Smooth muscle cell (in vitro differentiated cells): ENCODE measurements at regions not wholly inside any gene's neighbourhood (a gene's known extent, or its start where the extent isn't known, plus 50 kb on each side); places are given as distances from the start of the nearest gene placed in this dataset.

Experiments used
- DNase-seq: peaks from one replicate; lab custom pipeline; 2025; ENCODE audit not compliant: unreplicated experiment; lab: John Stamatoyannopoulos, UW
- H2AFZ ChIP-seq: fragments of 200-600 bp; sonication (generic); 2 replicates; pipeline ENCODE4 v1.6.0; 2016; ENCODE audit warnings: antibody characterized with exemption, low read depth, mild to moderate bottlenecking
- H3F3A ChIP-seq: fragments of 200-600 bp; sonication (generic); 2 replicates; pipeline ENCODE4 v1.6.0; 2017; ENCODE audit warnings: antibody characterized with exemption, low read depth
- H3K27ac ChIP-seq: fragments of 200-600 bp; sonication (generic); 2 replicates; pipeline ENCODE4 v1.5.1; 2016; ENCODE audit warnings: low read depth, mild to moderate bottlenecking
- H3K27me3 ChIP-seq: fragments of 200-600 bp; sonication (generic); 2 replicates; pipeline ENCODE4 v1.6.1; 2016; ENCODE audit warnings: low read depth, mild to moderate bottlenecking
- H3K36me3 ChIP-seq: fragments of 200-600 bp; sonication (generic); 2 replicates; pipeline ENCODE4 v1.5.1; 2016; ENCODE audit warnings: low read depth
- H3K4me1 ChIP-seq: fragments of 200-600 bp; sonication (generic); 2 replicates; pipeline ENCODE4 v1.5.1; 2016; ENCODE audit warnings: low read depth
- H3K4me2 ChIP-seq: fragments of 200-600 bp; sonication (generic); 2 replicates; pipeline ENCODE4 v1.6.0; 2016; ENCODE audit warnings: mild to moderate bottlenecking
- H3K4me3 ChIP-seq: fragments of 200-600 bp; sonication (generic); 2 replicates; pipeline ENCODE4 v1.5.1; 2016; ENCODE audit warnings: mild to moderate bottlenecking
- H3K79me2 ChIP-seq: fragments of 200-600 bp; sonication (generic); 2 replicates; pipeline ENCODE4 v1.6.0; 2016; ENCODE audit warnings: low read depth, mild to moderate bottlenecking
- H3K9ac ChIP-seq: fragments of 200-600 bp; sonication (generic); 2 replicates; pipeline ENCODE4 v1.6.0; 2016; ENCODE audit warnings: low read depth
- H3K9me3 ChIP-seq: fragments of 200-600 bp; sonication (generic); replicated peaks from 2 replicates; pipeline ENCODE4 v1.5.1; 2016; ENCODE audit warnings: low read depth
- H4K20me1 ChIP-seq: fragments of 200-600 bp; sonication (generic); 2 replicates; pipeline ENCODE4 v1.6.0; 2016; ENCODE audit warnings: low read depth
- WGBS: methylation state at CpG from one replicate; pipeline ENCODE4 v1.1.7; 2016; ENCODE audit warnings: low lambda C conversion rate; 5-methylcytosine and 5-hydroxymethylcytosine counted together
- TF ChIP-seq, protein P1 (sequence below): fragments of 200-600 bp; sonication (generic); IDR thresholded peaks from 2 replicates; pipeline ENCODE4 v1.5.1; 2017; ENCODE audit warnings: borderline replicate concordance, mild to moderate bottlenecking, antibody characterized with exemption; ENCODE audit not compliant: insufficient read depth, poor library complexity, severe bottlenecking

DNA sequence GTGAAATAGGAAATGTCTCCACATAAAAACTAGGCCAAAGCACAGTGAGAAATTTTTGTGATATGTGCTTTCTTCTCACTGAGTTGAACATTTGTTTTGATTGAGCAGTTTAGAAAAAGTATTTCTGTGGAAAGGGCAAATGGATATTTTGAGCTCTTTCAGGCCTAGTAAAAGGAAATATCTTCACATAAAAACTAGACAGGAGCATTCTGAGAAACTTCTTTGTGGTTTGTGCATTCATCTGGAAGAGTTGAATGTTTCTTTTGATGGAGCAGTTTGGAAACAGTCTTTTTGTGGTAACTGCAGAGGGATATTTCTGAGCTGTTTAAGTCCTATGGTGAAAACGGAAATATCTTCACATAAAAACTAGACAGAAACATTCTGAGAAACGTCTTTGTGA lies 582.7 kb upstream of the ALG10B start:
- Histone ChIP-seq H3K4me1 (no peaks in the 10 kb centered on the region), H3K79me2 (no peaks in the 10 kb centered on the region), H3K4me2 (no peak overlapping the region), H3K27me3 (no peaks in the 10 kb centered on the region), H4K20me1 (no peaks in the 10 kb centered on the region), H3F3A (no peaks in the 10 kb centered on the region), H3K4me3 (no peak overlapping the region), H3K36me3 (no peaks in the 10 kb centered on the region), H3K9ac (no peak overlapping the region), H3K9me3 (peaks cover 32% of the 10 kb centered on the region), H2AFZ (no peak overlapping the region), H3K27ac (no peak overlapping the region)
- 42% methylated on average over 2 of the region's 2 CpGs for WGBS
- TF ChIP-seq, protein P1, sequence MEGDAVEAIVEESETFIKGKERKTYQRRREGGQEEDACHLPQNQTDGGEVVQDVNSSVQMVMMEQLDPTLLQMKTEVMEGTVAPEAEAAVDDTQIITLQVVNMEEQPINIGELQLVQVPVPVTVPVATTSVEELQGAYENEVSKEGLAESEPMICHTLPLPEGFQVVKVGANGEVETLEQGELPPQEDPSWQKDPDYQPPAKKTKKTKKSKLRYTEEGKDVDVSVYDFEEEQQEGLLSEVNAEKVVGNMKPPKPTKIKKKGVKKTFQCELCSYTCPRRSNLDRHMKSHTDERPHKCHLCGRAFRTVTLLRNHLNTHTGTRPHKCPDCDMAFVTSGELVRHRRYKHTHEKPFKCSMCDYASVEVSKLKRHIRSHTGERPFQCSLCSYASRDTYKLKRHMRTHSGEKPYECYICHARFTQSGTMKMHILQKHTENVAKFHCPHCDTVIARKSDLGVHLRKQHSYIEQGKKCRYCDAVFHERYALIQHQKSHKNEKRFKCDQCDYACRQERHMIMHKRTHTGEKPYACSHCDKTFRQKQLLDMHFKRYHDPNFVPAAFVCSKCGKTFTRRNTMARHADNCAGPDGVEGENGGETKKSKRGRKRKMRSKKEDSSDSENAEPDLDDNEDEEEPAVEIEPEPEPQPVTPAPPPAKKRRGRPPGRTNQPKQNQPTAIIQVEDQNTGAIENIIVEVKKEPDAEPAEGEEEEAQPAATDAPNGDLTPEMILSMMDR = no peak
- no peak for DNase-seq
